Epithelial cell of esophagus (primary cell): ENCODE measurements at regions not wholly inside any gene's neighbourhood (a gene's known extent, or its start where the extent isn't known, plus 50 kb on each side); places are given as distances from the start of the nearest gene placed in this dataset.

Experiments
- DNase-seq: peaks from one replicate; pipeline ENCODE4 v3.0.0; 2010; ENCODE audit warnings: low read depth
- H3K4me3 ChIP-seq: 2 replicates; pipeline ENCODE4 v1.5.1; 2011; ENCODE audit warnings: mild to moderate bottlenecking, low read length, control low read depth
- CTCF ChIP-seq: IDR thresholded peaks from 2 replicates; pipeline ENCODE4 v1.5.1; 2011; ENCODE audit warnings: low read depth, mild to moderate bottlenecking, low read length, control low read depth, inconsistent platforms; ENCODE audit not compliant: insufficient read depth; ENCODE audit errors: missing control alignments

- H3K4me3 ChIP-seq, result no peak overlapping the region
- DNase-seq, result no peak
- no peak for TF ChIP-seq CTCF
These were observed 109.9 kb downstream of the IRX5 start for GRCh38 chr16:55040366-55041086.

GRCh38 chr16:55041540-55042234, 111.0 kb downstream of the IRX5 start:
- DNase-seq, result no peak
- no peak overlapping the region for H3K4me3 ChIP-seq
- TF ChIP-seq CTCF, result no peak

DNA sequence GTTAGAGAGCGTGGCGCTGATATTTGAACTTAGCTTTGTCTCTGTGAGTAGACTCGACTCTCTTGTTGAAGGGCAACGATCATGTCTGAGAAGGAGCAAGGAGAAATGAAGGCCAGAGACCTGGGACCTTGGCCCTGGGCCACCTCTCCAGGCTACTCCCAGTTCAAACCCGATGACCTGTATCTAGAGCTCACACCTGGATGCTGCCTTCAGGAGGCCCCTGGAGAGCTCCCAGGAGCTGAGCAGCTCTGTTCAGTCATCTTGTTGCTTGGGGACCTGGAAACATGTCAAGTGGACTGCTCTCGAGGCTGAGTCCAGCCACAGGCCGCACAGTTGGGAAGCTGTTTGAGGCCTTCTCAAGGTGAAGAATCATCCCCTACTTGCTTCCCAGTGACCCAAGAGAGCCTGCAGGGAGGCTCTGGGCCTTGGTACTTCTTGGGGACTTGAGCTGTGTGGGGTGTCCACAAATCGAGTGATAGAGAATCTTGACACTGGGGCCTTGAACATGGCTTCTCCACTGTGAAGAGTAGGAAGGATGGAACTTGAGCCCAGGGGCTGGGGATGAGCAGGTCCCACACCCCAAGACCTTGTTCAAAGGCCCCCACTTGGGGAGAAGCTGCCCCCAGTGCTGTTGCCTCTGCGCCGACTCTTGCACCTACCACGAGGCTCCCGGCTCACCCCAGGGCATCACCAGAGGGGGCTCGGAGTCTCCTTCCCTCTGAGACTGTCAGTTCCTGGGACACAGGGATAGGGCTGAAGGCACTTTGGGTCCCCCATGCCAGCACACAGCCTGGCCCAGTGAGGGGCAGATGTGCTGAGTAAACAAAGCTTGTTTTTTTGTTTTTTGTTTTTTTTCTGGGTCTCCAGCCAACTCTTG, 112.1 kb downstream of the IRX5 start:
- no peak for DNase-seq

DNA sequence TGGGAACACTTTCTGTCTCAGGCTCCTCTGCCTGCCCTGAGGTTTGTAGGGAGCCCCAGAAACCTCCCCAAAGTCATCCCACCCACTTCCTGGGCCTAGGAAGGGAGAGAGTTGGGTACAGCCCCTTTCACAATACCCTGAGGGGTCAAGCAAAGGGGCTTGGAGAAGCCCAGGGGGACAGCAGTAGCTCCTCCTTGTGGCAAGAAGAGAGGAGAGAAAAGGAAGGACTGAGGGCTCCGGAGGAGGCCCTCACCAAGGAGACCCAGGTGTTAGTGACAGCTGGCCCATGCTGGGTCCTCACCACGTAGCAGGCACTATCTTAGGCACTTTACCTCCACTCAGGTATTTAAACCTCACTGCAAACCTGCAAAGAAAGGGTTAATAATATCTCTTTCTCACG, 112.8 kb downstream of the IRX5 start:
- DNase-seq, result no peak
- no peak for TF ChIP-seq CTCF
- no peak overlapping the region for H3K4me3 ChIP-seq

More for the DNA sequence above, 112.1 kb downstream of the IRX5 start:
- no peak for TF ChIP-seq CTCF
- H3K4me3 ChIP-seq, result no peak overlapping the region

GRCh38 chr16:55044201-55044975, 113.7 kb downstream of the IRX5 start:
- no peak for TF ChIP-seq CTCF
- no peak overlapping the region for H3K4me3 ChIP-seq
- no peak for DNase-seq

DNA sequence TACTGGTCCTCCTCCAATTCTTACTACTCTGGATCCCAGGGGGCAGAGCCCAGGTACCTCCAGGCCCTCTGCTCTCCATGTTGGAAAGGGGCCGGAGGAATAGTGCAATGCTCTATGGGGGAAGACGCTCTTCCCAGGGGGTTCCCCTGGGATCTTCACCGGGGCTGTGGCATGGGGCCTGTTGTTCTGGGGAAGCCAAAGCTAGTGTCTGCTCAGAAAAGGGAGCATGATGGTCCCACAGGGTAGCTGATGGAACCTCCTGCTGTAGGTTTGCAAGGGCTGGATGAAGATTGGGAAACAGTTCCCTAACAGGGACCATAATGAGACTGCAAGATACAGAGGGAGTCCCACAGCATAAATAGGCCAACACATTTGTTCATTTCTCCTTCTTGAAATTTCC, 114.7 kb downstream of the IRX5 start:
- TF ChIP-seq CTCF, result no peak
- H3K4me3 ChIP-seq, result no peak overlapping the region
- DNase-seq, result no peak
